ENCODE measurements at regions not wholly inside any gene's neighbourhood (a gene's known extent, or its start where the extent isn't known, plus 50 kb on each side); places are given as distances from the start of the nearest gene placed in this dataset.

GRCh38 chr5:145540375-145540774 lies 294.8 kb downstream of the PRELID2 start:
- TF ChIP-seq TP53 (CRISPR knock-in tag; IDR thresholded peaks at IDR 0.05) = no peak
- TF ChIP-seq MAX (IDR thresholded peaks at IDR 0.05) = no peak
- TF ChIP-seq CTCF (IDR thresholded peaks at IDR 0.05) = no peak
- no peak for TF ChIP-seq ZFP36 (IDR thresholded peaks at IDR 0.05; ENCODE audit: borderline replicate concordance, partially characterized antibody)
- TF ChIP-seq, protein P1, sequence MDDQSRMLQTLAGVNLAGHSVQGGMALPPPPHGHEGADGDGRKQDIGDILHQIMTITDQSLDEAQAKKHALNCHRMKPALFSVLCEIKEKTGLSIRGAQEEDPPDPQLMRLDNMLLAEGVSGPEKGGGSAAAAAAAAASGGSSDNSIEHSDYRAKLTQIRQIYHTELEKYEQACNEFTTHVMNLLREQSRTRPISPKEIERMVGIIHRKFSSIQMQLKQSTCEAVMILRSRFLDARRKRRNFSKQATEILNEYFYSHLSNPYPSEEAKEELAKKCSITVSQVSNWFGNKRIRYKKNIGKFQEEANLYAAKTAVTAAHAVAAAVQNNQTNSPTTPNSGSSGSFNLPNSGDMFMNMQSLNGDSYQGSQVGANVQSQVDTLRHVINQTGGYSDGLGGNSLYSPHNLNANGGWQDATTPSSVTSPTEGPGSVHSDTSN (IDR thresholded peaks at IDR 0.05) = no peak
- TF ChIP-seq E2F6 (IDR thresholded peaks at IDR 0.05; ENCODE audit: borderline replicate concordance, low read depth) = no peak
- no peak for TF ChIP-seq RAD21 (conservative IDR thresholded peaks at IDR 0.05 in 1 of 2, IDR thresholded peaks at IDR 0.05 in 1 of 2)

All from A549 (cell line).